Ecto neural progenitor cell (in vitro differentiated cells): ENCODE measurements at regions not wholly inside any gene's neighbourhood (a gene's known extent, or its start where the extent isn't known, plus 50 kb on each side); places are given as distances from the start of the nearest gene placed in this dataset.
"Not testable (repeated sequence)": the region's sequence is repeated elsewhere in the genome, so short reads cannot be mapped to it uniquely, and the experiment has no call there.

Experiments used
- DNase-seq: peaks from one replicate; pipeline ENCODE4 v3.0.0-alpha.2; 2018; ENCODE audit warnings: low spot score

DNA sequence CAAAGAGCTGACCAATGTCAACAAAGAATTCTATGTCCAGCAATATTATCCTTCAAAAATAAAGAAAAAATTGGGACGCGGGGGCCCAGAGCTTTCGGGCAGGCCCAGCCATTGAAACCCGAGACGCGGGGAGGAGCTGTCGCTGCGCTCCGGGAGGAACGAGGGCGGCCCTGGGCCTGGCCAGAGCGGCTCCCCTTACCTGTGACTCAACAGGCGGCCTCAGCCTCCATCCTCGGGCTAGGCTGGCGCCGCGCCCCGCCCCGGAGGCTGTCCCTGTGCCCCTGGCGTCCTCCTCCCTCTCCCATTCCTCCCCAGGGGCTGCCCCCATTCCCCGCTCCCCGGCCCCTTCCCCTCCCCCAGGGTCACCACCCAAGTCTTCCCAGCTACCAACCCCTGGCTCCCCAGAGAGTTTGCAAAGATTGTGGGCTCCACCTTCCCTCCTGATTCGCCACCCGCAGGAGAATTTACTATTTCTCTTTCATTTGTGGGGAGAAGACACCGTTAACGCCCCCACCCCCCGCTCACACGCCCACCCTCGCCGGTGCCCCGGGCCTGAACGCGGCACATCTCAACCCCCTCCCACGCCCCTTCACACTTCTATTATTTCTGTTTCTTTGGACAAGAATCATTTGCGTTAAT, 127.9 kb downstream of the ARRDC4 start:
- not testable (repeated sequence) for DNase-seq

DNA sequence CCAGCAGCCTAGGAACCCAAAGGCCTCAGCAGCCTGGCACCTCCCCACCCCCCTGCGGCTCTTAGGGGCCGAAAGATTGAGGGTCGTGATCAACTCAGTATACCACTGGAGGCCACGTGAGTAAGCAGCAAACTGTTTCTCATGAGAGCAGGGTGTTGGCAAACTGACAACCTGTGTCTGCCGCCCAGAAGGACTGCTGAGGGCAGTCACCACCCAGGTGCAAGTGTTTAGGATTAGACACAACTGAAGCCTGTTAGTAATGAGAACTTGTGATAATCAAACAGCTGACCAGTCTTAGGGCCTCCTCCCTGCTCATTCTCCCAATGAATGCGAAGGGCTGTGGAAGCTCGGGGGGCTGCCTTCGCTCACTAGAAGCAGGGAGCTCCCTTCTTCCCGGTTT, 128.8 kb downstream of the ARRDC4 start:
- DNase-seq: not testable (repeated sequence)

DNA sequence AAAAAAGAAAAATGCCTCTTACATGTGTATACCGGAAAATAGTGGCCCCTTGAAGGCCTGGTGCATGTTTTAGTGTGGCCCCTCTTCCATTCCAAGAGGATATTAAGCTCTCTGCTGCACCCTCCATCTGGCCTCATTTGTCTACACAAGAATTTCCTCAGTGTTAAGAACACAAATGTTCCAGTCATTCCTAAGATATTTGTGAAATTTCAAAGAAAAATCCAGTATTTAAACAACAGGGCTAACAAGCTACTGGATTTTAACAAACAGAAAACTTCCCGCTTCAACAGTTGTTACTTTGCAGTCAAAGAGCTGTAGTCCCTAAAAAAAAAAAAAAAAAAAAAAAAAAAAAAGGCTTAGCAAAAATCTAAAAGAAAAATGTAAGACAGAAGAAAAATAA, 137.5 kb downstream of the ARRDC4 start:
- not testable (repeated sequence) for DNase-seq

DNA sequence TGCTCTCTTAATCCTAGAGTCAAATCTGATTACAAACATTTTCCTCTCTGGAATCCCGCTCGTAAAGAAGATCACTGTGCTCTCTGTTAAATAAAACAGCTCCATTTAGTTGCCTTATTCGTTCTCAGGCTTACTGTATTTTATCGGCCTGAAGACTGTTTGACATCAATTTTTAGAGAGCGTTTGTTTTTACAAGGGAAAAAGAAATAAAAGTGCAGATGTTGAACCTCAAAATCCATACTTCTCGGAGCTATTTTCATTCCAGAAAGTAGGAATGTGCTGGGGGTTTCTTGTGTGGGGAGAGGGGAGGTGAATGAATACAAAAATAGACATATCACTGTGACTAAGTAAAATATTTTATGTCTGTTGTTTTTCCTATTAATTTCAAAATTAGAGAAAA, 140.1 kb downstream of the ARRDC4 start:
- DNase-seq: not testable (repeated sequence)

DNA sequence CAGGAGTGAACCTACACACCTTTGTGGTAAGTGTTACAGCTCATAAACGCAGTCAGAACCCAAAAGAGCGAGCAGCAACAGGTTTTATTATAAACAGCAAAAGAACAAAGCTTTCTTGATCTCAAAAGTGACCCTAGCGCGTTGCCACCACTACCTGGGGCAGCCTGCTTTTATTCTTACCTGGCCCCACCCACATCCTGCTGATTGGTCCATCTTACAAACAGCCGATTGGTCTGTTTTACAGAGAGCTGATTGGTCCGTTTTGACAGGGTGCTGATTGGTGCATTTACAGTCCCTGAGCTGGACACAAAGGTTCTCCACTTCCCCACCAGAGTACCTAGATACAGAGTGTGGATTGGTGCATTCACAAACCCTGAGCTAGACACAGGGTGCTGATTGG, 143.1 kb downstream of the ARRDC4 start:
- no peak for DNase-seq

DNA sequence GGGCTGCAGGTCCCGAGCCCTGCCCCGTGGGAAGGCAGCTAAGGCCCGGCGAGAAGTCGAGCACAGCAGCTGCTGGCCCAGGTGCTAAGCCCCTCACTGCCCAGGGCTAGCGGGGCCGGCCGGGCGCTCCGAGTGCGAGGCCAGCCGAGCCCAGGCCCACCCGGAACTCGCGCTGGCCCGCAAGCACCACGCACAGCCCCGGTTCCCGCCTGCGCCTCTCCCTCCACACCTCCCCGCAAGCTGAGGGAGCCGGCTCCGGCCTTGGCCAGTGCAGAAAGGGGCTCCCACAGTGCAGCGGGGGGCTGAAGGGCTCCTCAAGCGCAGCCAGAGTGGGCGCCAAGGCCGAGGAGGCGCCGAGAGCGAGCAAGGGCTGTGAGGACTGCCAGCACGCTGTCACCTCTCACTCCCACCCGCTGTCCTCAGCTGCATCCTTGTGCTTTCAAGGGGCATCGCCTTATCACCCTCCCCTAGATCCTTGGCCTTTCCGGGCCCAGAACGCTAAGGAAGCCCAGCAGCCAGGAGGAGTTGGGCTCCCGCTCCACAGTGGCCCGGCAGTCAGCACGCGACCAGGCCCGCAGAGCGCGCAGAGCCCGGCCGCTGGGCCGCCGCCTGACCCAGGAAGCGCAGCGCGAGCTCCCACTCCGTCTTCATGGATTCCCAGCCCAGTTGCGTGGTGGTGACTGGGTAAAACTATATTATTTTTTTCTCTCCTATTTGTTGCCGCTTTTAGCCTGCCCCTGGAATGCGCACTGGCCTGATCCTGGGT, 144.1 kb downstream of the ARRDC4 start:
- DNase-seq: not testable (repeated sequence)

DNA sequence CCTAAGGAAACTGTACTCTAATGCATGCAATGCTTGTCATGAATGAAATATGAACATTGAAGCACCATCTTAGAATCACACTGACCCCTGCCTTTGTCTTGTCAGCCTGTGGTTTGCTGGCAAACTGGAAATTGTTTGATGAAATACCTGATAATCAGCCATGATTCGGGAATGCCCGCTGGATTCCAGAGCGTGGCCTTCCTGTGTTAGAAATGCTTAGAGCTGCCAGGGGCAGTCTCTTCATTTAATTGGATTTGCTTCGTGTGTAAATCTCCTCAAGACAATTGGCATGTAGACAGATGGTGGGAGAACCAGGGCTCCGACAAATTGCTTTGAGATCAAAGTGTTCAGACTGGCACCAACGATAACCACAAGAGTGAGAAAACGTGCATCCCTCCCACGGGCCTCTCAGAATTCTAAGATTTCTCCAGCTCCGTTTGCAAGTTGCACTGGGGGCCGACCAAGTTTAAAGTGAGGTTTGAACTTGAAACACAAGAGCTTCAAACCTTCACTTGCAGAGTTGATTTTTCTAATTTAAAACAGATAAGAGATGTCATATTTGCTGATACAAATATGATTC, 146.2 kb downstream of the ARRDC4 start:
- not testable (repeated sequence) for DNase-seq

DNA sequence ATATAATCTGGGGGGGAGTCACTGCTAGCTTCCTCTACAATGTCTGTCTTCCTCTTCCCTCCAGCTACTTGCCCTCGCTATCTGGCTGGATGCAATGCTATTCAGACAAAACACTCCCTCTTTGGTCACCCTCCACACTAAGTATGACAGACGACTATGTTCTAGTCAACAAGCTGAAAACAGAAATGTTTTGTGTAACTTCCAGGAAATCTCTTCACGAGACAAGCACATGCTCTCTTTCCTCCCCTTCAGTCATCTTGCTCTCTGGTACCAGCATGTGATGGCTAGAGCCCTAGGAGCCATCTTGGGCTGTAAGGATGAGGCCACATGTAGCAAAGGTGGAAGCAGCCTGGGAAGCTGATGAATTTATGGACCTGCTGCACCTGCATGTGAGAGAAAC, 151.3 kb downstream of the ARRDC4 start:
- DNase-seq: no peak

DNA sequence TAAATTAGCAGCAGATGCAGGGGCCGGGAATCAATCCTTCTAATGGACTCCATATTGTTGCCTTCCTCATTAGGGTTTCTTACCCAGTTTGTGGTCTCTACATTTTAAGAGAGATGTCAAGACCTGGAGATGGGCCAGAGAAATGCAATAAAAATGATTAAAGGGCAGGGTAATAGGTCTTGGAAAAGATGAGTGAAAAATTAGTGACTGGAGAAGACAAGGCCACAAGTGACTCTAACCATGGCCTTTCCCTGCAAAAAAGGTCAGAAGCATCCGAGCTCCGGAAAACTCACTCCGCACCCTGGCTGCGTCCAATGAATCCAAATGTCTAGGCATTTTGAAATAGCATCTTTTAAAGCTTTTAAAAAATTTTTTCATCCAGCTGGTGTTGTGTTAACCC, 152.8 kb downstream of the ARRDC4 start:
- no peak for DNase-seq

DNA sequence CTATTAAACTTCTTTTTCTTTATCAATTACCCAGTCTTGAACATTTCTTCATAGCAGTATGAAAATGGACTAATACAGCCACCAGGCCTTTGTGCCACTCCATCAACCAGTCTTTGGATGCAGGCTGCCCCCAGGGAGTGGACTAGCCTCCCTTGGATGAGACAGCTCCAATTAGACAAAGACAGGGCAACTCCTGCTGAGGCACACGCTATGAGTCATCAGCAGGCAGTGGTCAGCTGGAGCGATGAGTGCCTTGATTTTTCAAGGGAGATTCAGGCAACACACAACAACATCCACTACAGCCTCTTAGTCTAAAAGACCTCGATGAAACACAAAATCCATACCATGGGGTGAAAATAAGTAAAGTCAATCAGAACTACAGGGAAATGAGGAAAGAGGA, 160.1 kb downstream of the ARRDC4 start:
- DNase-seq: no peak

DNA sequence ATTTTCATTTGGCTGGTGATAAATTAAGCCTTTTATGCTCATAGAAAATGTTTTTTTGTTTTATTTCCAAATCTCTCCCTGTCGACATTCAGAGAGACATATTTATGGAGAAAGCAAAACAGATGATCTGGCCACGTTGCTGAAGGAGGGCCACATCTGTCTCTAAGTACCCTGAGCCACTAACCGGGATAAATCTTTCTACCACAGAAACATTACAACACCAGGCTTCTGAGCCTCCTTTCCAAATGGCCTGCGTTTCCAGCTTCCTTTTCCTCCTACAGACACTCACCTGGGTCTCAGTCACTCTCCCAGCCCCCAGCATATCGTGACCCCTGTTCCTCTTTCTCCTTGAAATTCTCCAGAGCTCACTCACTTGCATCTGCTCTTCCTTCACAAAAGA, 161.0 kb downstream of the ARRDC4 start:
- DNase-seq: no peak

DNA sequence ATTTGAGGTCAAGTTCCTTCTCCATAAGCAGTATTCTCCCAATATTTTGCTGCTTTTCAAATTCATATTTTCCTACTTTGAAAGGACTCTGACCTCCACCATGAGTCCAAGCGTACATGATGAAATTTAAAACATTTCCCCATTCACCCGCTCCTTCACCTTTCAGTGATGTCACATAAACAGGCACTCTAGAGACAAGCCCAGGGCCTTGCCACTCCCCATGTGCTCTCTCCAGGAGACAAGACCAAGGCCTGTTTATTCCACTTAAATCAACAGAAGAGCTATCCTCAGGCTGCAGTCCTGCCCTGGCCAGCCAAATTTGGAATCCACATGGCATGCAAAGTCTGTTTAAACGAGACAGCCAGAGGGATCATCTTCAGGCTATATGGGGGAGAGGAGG, 161.5 kb downstream of the ARRDC4 start:
- DNase-seq: no peak

DNA sequence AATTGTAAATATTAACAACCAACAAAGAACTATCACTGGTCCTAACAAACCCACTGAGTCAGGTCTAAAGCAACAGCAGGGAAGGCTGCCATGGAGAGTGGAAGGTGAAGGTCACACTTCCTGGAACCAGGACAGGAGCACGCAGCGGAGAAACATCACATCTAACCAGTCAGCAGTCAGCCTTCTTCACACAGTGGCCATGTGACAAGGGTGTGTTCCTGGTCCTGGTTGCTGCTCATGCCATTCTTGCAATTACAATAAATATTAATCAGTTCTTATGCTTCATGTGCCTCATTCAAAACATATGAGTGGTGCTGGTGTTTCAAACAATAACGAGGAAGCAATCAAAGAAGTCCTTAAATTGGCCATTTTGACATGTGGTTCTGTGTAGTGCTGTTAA, 162.8 kb downstream of the ARRDC4 start:
- DNase-seq: no peak

DNA sequence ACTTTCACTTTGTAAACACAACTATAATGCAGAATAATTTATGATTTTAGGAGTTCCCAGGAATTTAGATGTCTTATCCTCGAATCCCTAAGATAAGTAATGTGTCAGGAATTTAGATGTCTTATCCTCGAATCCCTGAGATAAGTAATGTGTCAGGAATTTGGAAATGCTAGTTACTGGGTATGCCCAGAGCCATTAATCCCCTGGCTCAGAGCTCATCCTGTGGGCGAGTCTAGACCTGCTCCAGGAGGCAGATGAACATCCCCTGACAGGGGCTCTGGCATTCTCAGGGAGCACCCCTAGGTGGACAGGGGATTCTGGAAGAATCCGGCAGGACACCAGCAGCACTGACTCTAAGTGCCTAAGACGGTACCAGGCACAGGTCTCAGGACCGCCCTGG, 163.3 kb downstream of the ARRDC4 start:
- DNase-seq: no peak

DNA sequence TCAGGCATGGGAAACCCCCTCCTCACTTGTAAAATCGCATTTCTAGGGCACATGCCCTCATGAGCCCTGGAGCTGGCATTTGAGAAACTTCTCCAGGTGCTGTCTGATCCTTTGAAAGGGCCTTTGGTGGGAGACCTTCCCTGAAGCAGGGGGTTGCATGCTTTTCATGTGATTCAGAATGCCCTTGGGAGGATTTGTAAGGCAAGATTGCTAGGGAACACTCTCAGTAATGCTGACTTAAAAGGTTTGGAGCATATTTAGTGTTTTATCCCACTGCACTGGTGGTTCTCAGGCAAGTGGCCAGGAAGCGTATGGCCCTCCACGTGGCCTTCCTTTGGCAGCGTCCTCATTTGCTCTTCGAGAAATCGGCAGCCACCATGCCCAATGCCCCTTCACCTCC, 164.1 kb downstream of the ARRDC4 start:
- no peak for DNase-seq

DNA sequence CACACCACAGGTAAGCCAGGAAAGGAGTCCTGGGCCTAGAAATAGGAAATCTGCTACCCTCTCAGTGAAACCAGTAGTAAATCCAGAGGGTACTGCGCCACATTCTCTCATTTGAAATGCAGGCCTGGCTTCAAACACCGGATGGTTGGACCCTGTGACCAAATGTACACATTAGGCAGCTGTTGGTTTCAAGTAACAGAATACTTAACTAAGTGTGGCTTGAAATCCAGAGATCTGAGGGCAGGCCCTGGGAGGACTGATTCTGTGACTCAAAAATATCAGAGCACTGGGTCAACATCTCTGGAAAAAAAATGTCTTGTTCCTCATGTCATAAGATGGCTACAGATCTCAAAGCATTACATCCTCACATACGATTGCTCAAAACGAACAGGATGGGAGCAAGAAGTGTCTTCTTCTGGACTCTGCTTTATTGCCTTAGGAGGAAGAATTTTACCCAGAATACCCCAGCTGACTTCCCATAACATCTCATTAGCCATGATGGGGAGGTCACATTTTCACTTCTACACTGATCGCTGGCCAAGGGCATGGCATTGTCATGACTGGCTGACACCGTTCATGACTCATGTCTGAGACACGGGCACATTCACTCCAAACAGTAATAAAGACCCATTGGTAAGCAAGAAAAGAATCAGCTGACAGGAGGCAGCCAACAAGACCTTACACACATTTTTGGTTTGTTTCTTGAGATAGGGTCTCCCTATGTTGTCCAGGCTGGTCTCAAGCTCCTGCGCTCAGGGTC, 166.0 kb downstream of the ARRDC4 start:
- no peak for DNase-seq

DNA sequence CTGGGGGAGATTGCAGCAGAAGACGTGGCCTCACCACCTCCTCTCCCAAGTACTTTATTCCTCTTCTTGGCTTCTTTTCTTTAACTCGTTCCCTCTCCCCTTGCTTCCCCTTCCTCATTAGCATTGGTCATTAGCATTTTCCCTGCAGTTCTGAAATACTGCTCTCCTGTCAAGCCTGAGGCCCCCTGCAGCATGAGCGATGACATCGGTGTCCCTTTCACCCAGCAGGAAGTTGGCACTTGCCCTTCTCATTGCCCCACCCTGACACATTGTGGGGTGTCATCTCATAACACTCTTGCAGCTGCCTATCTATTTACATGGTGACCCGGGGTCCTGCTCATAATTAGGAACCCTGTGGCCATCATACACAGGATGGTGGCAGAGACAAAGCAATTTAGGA, 167.1 kb downstream of the ARRDC4 start:
- no peak for DNase-seq

DNA sequence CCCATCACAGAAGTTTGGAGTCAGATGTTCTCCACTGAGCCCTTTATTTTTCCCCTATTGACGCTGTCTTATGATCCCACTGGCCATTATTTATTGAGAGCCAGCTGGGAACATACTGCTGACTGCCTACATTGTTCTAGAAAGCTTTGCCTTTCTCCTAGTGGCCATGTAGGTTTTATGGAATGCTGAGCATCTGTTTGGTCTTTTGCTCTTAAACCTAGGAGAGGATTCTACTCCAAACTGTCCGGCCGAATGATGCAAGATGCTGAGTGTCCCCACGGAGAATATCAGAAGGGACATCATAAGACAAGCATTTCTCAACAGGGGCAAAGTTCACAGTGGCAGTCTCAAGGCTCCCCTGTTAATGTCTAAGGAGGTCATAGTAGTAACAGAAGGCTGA, 171.4 kb downstream of the ARRDC4 start:
- no peak for DNase-seq

DNA sequence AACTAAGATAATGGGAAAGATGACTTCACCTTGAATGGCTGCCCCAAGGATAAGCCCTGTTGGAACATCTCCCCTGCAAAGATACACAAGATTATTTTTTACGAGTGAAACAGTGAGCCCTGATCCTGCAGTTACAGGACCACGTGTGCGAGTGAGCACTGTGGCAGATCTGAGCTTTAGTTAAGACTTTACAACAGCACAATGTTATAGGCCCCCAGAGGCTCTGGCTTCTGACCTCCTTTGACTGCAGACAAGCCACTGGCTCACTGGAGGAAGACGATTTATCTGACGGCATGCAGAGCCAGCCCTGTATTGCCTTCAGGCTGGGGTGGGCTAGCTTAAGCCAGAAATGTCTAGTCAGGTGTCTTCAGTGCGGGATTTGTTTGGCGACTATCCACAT, 174.4 kb downstream of the ARRDC4 start:
- no peak for DNase-seq

DNA sequence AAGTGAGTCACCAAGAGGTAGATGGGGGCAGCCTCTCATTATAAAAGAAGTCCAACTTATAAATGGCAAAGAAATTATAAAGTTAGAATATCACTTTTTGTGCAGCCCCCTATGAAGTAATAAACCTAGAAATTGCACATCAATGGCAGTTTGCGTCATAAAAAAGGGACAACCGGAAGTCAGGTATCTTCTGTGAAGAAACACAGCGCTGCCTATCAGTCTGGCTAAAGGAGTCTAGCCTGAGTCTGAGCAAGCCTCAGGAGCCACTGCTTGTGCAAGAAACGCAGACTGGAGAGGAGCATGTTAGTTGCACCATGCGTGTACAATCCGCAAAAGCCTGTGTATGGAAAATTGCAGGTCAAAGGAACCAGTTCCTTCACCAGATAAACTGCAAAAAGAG, 178.4 kb downstream of the ARRDC4 start:
- DNase-seq: no peak

DNA sequence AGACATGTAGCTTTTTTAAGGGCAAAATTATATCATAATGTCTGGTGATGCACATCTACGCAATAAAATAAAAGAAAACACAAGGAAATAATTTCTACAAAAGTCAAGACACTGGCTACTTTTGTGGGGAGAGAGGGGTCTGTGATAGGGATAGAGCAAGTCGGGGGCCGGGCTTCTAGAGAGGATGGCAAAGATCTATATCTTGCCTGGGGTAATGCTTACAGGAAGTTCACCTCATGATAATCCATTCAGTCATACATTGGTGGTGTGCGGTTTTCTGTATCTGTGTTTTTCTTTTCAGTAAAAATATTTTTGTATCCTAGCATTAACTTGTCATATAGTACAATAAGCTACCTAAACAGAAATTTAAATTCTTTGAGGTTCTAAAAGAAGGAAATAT, 178.8 kb downstream of the ARRDC4 start:
- no peak for DNase-seq

DNA sequence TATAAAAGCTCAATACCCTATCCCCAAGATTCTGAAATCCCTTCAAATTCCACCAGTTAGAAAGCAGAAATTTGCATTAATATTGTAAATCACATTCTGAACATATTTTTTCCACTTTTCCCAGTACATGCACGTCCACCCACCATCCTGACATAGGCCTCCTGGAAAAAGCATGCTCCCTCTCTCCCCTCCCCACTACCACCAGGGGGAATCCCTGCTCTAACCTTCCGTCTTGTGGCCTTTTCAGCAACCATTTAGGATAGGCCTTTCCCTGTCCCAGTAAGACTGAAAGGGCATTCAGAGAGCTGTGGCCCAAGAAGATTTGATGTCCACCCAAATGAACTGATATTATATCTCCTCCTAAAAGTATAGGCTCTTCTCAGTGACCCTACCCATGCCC, 182.1 kb downstream of the ARRDC4 start:
- DNase-seq: no peak

DNA sequence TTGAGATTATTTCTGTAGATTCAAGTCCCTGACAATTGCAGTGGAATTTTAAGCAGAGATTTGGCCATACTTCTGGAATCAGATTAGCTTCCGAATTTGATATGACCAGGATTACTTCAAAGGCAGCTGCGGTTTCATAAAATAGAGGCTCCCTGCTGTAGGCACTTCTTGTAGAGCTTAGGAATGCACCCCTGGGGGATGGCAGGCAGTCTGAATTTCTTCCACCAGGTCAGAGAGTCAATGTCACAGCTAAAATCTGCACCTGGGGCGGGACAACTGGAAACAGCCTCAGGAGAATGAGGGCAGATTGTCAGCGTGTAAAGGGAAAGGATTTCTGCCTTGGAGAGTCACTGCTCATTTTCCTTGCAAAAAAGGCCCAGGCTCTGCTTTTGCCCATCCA, 182.6 kb downstream of the ARRDC4 start:
- DNase-seq: no peak
